CD4-positive, alpha-beta T cell treated with Interleukin-6 for 4 hours (primary cell): ENCODE measurements at regions not wholly inside any gene's neighbourhood (a gene's known extent, or its start where the extent isn't known, plus 50 kb on each side); places are given as distances from the start of the nearest gene placed in this dataset.

Source experiments
- DNase-seq: peaks from one replicate; pipeline ENCODE4 v3.0.0-alpha.2; 2020; ENCODE audit warnings: mixed read lengths

- DNase-seq: no peak
Measured at GRCh38 chr14:98278800-98279199, 993.2 kb downstream of the BCL11B start.

GRCh38 chr14:98280436-98280835 is 991.6 kb downstream of the BCL11B start:
- DNase-seq: no peak

- no peak for DNase-seq
Measured at GRCh38 chr14:98288825-98289224, 983.2 kb downstream of the BCL11B start.

GRCh38 chr14:98290596-98290995 is 981.4 kb downstream of the BCL11B start:
- no peak for DNase-seq

GRCh38 chr14:98292191-98292590 is 979.8 kb downstream of the BCL11B start:
- DNase-seq: no peak

- no peak for DNase-seq
Measured at GRCh38 chr14:98293576-98293975, 978.4 kb downstream of the BCL11B start.

GRCh38 chr14:98296895-98297294 is 975.1 kb downstream of the BCL11B start:
- DNase-seq: no peak

GRCh38 chr14:98297567-98297966 is 974.4 kb downstream of the BCL11B start:
- DNase-seq: no peak

- DNase-seq: no peak
Measured at GRCh38 chr14:98298481-98299244, 973.3 kb downstream of the BCL11B start.

GRCh38 chr14:98301681-98302080 is 970.3 kb downstream of the BCL11B start:
- no peak for DNase-seq

GRCh38 chr14:98304574-98304973 is 967.4 kb downstream of the BCL11B start:
- no peak for DNase-seq

GRCh38 chr14:98309591-98309990 is 962.4 kb downstream of the BCL11B start:
- no peak for DNase-seq

GRCh38 chr14:98312006-98312405 is 960.0 kb downstream of the BCL11B start:
- DNase-seq: no peak

GRCh38 chr14:98321841-98322240 is 950.2 kb downstream of the BCL11B start:
- no peak for DNase-seq

- no peak for DNase-seq
Measured at GRCh38 chr14:98323836-98324235, 948.2 kb downstream of the BCL11B start.

GRCh38 chr14:98325761-98326160 is 946.2 kb downstream of the BCL11B start:
- no peak for DNase-seq

GRCh38 chr14:98328496-98328895 is 943.5 kb downstream of the BCL11B start:
- DNase-seq: no peak

GRCh38 chr14:98334186-98334585 is 937.8 kb downstream of the BCL11B start:
- DNase-seq: no peak

- DNase-seq: no peak
Measured at GRCh38 chr14:98341211-98341610, 930.8 kb downstream of the BCL11B start.

GRCh38 chr14:98345161-98345560 is 926.8 kb downstream of the BCL11B start:
- no peak for DNase-seq

GRCh38 chr14:98347686-98348085 is 924.3 kb downstream of the BCL11B start:
- DNase-seq: no peak

- DNase-seq: no peak
Measured at GRCh38 chr14:98348505-98348904, 923.5 kb downstream of the BCL11B start.

GRCh38 chr14:98350213-98350612 is 921.8 kb downstream of the BCL11B start:
- DNase-seq: no peak

- no peak for DNase-seq
Measured at GRCh38 chr14:98364961-98365360, 907.0 kb downstream of the BCL11B start.

- DNase-seq: no peak
Measured at GRCh38 chr14:98366429-98366828, 905.6 kb downstream of the BCL11B start.
